ENCODE measurements at regions not wholly inside any gene's neighbourhood (a gene's known extent, or its start where the extent isn't known, plus 50 kb on each side); places are given as distances from the start of the nearest gene placed in this dataset.

GRCh38 chr2:37555457-37555856, 116.0 kb downstream of the CDC42EP3 start:
- H3K9me3 ChIP-seq (ENCODE audit: insufficient read depth in 2 of 2, low read depth in 1 of 2, low read length in 1 of 2): 0 out of 4 replicates have a peak, but pooled peaks cover 3 to 4% of the 10 kb centered on the region in 2 experiments
- no peak overlapping the region for H2BK5ac ChIP-seq (ENCODE audit: low read depth, low read length)
- H4K20me1 ChIP-seq (replicated peaks in 1 of 2; ENCODE audit: control insufficient read depth in 1 of 2, insufficient read depth in 2 of 2, low read length in 2 of 2): no peaks in the 10 kb centered on the region
- H3K36me3 ChIP-seq (ENCODE audit: control insufficient read depth in 2 of 4, insufficient read depth in 4 of 4, low read length in 3 of 4): no peaks in the 10 kb centered on the region
- H3K79me1 ChIP-seq (ENCODE audit: low read depth, low read length): no peaks in the 10 kb centered on the region
- no peak overlapping the region for H2BK15ac ChIP-seq (ENCODE audit: low read length)
- no peak overlapping the region for H2AFZ ChIP-seq (ENCODE audit: low read length)
- H3K4me3 ChIP-seq (ENCODE audit: extremely low read depth in 1 of 4, insufficient read depth in 2 of 4, low read depth in 3 of 4, low read length in 4 of 4): no peak overlapping the region
- no peak for FAIRE-seq
- H3K56ac ChIP-seq (replicated peaks; ENCODE audit: insufficient read length, low read depth, low read length): no peak overlapping the region
- H2BK20ac ChIP-seq (ENCODE audit: low read length): no peak overlapping the region
- no peak overlapping the region for H3K9ac ChIP-seq (replicated peaks in 1 of 4; ENCODE audit: extremely low read depth in 1 of 4, low read depth in 3 of 4, low read length in 3 of 4)
- H4K8ac ChIP-seq (ENCODE audit: extremely low read depth, insufficient read depth, low read length): no peak overlapping the region
- no peak overlapping the region for H3K4ac ChIP-seq (replicated peaks; ENCODE audit: insufficient read length, low read depth, low read length)
- H2BK12ac ChIP-seq (ENCODE audit: low read depth, low read length): no peak overlapping the region
- no peak overlapping the region for H3K4me2 ChIP-seq (ENCODE audit: insufficient read depth in 1 of 2, low read depth in 2 of 2, low read length in 2 of 2)
- no peak overlapping the region for H3K18ac ChIP-seq (ENCODE audit: extremely low read depth, low read length)
- no peak overlapping the region for H3K14ac ChIP-seq (ENCODE audit: insufficient read length)
- no peaks in the 10 kb centered on the region for H3K27me3 ChIP-seq (replicated peaks in 1 of 4; ENCODE audit: control insufficient read depth in 3 of 4, extremely low read depth in 1 of 4, insufficient read depth in 3 of 4, low read length in 3 of 4)
- H3K4me1 ChIP-seq (replicated peaks in 1 of 4; ENCODE audit: control insufficient read depth in 3 of 4, insufficient read depth in 4 of 4, low read length in 3 of 4): no peaks in the 10 kb centered on the region
- H4K5ac ChIP-seq (ENCODE audit: insufficient read length, low read depth, low read length): no peak overlapping the region
- no peak overlapping the region for H3K23ac ChIP-seq (ENCODE audit: insufficient read length)
- H3K27ac ChIP-seq (ENCODE audit: low read depth, low read length): no peak overlapping the region
- no peaks in the 10 kb centered on the region for H3K79me2 ChIP-seq (ENCODE audit: control insufficient read depth in 1 of 2, insufficient read depth in 2 of 2, low read length in 2 of 2)
- ChIA-PET CTCF (ENCODE audit: partially characterized antibody) (no interaction called here), POLR2A (ENCODE audit: partially characterized antibody) (no interaction called here)
- H3K23me2 ChIP-seq (ENCODE audit: low read depth, low read length): no peaks in the 10 kb centered on the region
- H2BK120ac ChIP-seq (replicated peaks; ENCODE audit: low read depth, low read length): no peak overlapping the region
- H4K91ac ChIP-seq (replicated peaks; ENCODE audit: insufficient read length, low read length): no peak overlapping the region
- no peak overlapping the region for H2AK5ac ChIP-seq (ENCODE audit: low read depth, low read length)
- TF ChIP-seq CBX5 (IDR thresholded peaks at IDR 0.05; ENCODE audit: low read depth, low read length) (no peak), SRF (IDR thresholded peaks at IDR 0.05; ENCODE audit: low read depth, low read length) (no peak), NRF1 (IDR thresholded peaks at IDR 0.05; ENCODE audit: low read depth, low read length) (no peak), CBX8 (IDR thresholded peaks at IDR 0.05; ENCODE audit: borderline replicate concordance, low read depth, low read length) (no peak), TBP (IDR thresholded peaks at IDR 0.05; ENCODE audit: low read depth, low read length) (no peak), SUZ12 (IDR thresholded peaks at IDR 0.05; ENCODE audit: low read length) (no peak), ATF3 (IDR thresholded peaks at IDR 0.05; ENCODE audit: insufficient read depth, low read depth, low read length) (no peak), BACH1 (IDR thresholded peaks at IDR 0.05; ENCODE audit: low read length) (no peak), ASH2L (IDR thresholded peaks at IDR 0.05; ENCODE audit: low read length) (no peak), POLR2AphosphoS5 (IDR thresholded peaks at IDR 0.05; ENCODE audit: low read depth, low read length) (no peak)
- no peak for DNase-seq (ENCODE audit: low read depth in 1 of 2, low spot score in 2 of 2)
- WGBS, 2 experiments (ENCODE audit: extremely low coverage in 1 of 2, insufficient coverage in 1 of 2, insufficient read length in 1 of 2, insufficient replicate concordance in 2 of 2, low coverage in 1 of 2, low lambda C conversion rate in 2 of 2, missing lambda C conversion rate in 1 of 2): 84 to 100% methylated on average over 1 to 5 of the region's 5 CpGs

Data from H1 (cell line).